Skin epidermis (tissue), 12 donors: ENCODE measurements at regions not wholly inside any gene's neighbourhood (a gene's known extent, or its start where the extent isn't known, plus 50 kb on each side); places are given as distances from the start of the nearest gene placed in this dataset.

Experiments used
- H3K27ac ChIP-seq, 21 experiments: fragments of 200-600 bp; sonication (generic) in 11 of 21; one replicate each; pipeline ENCODE4 v1.5.0; 2020; ENCODE audit warnings: mild to moderate bottlenecking in 3 of 21, inconsistent platforms in 2 of 21, moderate library complexity in 2 of 21
- H3K4me3 ChIP-seq, 7 experiments: fragments of 200-600 bp; sonication (generic) in 2 of 7; one replicate each; pipeline ENCODE4 v1.5.0; 2020; ENCODE audit warnings: inconsistent platforms in 2 of 7, mild to moderate bottlenecking in 2 of 7, moderate library complexity in 1 of 7

- H3K4me3 ChIP-seq = no peak overlapping the region
- no peak overlapping the region for H3K27ac ChIP-seq
Observed at GRCh38 chr20:48205281-48205782, 420.1 kb upstream of the SULF2 start.

DNA sequence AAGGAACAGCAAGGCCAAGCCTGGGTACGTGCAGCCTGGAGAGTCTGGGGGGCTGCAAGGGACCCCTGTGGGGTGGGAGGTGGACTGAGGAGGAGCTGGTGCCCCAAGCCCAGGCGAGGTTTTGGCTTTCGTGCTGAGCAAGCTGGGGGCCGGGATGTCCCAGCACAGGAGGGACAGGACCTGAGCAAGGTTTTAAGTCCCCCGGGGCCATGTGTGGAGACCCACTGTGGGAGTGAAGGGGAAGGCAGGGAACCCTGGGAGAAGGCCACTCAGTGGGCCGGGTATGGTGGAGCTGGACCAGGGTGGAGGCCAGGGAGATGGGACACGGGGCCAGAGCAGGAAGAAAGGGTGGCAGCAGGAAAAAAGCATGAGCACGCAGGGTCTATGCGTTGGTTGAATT is 419.2 kb upstream of the SULF2 start:
- Histone ChIP-seq H3K4me3 (no peak overlapping the region), H3K27ac (no peak overlapping the region)

- H3K27ac ChIP-seq = no peak overlapping the region
- H3K4me3 ChIP-seq = no peak overlapping the region
Observed at GRCh38 chr20:48203252-48203651, 418.0 kb upstream of the SULF2 start.

DNA sequence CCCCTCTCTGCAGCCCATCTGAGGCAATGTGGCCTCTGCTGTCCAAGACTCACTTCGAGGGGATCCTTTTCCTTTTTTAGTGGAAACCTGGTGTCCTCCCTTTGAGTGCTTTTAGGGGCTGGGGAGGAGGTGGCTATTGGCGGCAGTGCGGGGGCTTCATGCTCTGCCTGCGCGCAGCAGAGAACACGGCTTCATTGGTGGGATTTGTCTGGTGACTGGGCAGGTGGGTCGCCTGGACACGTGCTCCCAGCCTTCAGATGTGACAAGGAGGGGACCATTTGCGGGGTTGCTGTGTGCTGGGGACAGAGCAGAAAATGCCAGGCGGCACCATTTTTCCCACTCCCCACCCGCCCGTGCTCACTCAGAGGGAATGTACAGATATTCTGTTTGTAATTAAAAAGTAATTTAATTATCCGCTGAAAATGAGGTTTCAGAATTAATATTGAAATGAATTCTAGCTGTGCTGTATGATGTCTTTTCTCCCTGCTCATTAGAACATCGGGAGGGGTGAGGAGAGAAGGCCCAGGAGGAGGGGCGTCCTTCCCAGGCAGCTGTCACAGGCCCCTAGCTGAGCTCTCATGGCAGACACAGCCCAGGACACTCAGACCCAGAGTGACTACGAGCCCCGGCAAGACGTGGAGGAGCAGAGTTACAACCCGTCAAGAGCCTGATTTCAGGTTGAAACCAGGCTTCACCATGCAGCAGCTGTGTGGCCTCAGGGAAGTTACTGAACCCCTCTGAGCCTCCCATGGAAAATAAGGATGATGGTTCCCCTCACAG is 417.2 kb upstream of the SULF2 start:
- no peak overlapping the region for H3K4me3 ChIP-seq
- no peak overlapping the region for H3K27ac ChIP-seq

GRCh38 chr20:48201885-48202284 is 416.6 kb upstream of the SULF2 start:
- Histone ChIP-seq H3K27ac (no peak overlapping the region), H3K4me3 (no peak overlapping the region)

- H3K27ac ChIP-seq = no peak overlapping the region
Observed at GRCh38 chr20:48201188-48201587, 415.9 kb upstream of the SULF2 start.

GRCh38 chr20:48198929-48199451 is 413.7 kb upstream of the SULF2 start:
- no peak overlapping the region for H3K27ac ChIP-seq
- H3K4me3 ChIP-seq = no peak overlapping the region

More at GRCh38 chr20:48201188-48201587, 415.9 kb upstream of the SULF2 start:
- H3K4me3 ChIP-seq = no peak overlapping the region

DNA sequence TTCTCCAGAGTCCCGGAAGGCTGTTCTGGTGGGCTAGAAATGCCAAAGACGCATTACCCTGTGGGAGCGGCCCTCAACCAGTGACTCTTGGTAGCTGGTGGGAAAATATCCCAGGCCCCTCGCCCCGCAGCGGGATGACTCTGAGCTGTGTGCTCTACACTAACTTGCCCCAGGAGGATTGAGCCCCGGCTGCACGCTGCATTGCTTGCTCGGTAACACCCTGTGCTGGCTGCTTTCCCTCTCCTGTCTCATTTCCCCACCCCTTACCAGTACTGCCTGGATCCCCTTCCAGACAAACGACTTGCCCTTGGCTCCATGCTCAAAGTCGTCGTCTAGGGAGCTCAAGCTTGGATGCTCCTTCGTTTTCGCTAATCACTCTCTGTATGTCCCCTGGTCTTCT is 411.8 kb upstream of the SULF2 start:
- H3K4me3 ChIP-seq = no peak overlapping the region
- H3K27ac ChIP-seq = no peak overlapping the region

DNA sequence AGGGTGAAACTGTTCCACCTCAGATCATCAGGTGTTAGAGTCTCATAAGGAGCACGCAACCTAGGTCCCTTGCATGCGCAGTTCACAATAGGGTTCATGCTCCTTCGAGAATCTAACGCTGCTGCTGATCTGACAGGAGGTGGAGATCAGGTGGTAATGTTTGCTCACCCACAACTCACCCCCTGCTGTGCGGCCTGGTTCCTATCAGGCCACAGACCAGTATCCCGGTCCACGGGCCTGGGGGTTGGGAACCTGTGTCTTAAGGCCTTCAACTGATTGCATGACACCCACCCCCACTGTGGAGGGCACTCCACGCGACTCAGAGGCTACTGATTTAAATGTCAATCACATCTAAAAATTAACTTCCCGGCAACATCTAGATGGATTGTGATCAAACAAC is 411.2 kb upstream of the SULF2 start:
- no peak overlapping the region for H3K27ac ChIP-seq
- no peak overlapping the region for H3K4me3 ChIP-seq

- no peak overlapping the region for H3K27ac ChIP-seq
- H3K4me3 ChIP-seq = no peak overlapping the region
Observed at GRCh38 chr20:48196001-48196400, 410.7 kb upstream of the SULF2 start.

DNA sequence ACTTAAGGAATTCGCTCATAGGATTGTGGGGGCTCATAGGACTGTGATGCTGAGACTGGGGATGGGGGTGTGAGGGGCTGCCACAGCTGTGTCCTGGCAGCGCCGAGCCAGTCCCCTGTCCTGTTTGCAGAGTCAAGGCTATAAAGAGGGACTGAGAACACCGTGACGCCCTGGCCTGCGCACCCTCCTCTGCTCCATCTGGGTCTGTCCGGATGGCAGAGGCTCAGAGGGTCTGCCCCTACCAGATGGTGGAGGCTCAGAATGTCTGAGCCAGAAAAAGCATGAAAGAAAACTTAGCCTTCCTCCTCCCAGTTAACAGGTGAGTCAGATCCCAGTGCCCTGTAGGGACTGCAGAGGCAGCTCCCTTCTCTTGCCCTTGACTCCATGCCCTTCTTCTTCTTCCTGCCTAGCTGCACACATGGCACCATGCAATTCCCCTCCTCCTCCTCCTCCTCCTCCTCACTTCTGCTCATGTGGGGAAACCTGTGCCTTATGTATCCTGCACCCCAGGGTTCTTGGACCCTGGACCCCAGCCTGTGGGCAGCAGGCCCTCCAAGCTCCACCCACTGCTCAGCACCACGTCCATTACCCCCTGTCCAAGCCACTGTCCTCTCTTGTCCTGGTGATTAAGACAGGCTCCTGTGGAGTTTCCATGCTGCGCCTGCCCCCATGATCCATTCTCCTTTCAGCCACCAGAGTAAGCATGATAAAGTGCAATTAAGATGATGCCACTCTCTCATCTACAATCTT is 410.0 kb upstream of the SULF2 start:
- Histone ChIP-seq H3K4me3 (no peak overlapping the region), H3K27ac (no peak overlapping the region)

DNA sequence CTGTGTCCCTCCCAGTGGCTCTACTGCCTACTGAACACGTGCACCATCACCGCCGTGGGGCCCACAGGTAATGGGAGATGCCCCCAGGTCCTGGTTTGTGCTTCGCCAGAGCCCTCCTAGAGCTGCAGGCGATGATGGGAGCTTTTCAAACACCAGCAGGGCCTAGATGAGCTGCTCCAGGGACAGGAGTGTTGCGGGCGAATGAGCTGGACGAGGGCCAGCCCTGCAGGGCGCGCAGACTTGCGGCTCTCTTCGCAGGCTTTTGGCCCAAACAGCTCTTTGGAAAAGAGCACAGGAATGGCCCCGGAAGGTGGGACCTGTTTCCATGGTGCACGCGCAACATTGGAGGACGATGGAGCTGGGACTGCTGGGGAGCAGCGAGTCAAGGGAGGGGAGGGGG is 409.3 kb upstream of the SULF2 start:
- Histone ChIP-seq H3K27ac (no peak overlapping the region), H3K4me3 (no peak overlapping the region)

- H3K27ac ChIP-seq = no peak overlapping the region
Observed at GRCh38 chr20:48193627-48194425, 408.5 kb upstream of the SULF2 start.

GRCh38 chr20:48192109-48192508 is 406.8 kb upstream of the SULF2 start:
- H3K27ac ChIP-seq = no peak overlapping the region
- no peak overlapping the region for H3K4me3 ChIP-seq

More at GRCh38 chr20:48193627-48194425, 408.5 kb upstream of the SULF2 start:
- H3K4me3 ChIP-seq = no peak overlapping the region

DNA sequence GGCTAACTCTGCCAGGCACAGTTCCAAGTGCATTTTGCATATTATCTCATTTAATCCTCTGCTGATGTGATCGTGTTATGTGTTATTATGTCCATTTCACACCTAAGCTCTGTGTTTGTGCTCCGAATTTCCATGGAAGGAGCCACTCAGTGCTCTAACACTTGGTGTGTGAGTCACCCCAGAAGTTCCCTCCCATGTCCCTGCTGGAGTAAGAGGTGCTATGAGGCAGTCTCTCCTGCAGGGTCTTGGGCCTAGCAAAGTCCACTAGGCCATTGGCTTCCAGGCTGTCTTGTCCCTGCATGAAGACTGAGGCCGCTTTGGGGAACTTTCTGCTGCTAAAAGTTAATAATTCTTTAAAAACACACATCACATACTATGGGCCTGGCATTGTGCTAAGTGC is 405.9 kb upstream of the SULF2 start:
- H3K4me3 ChIP-seq = no peak overlapping the region
- H3K27ac ChIP-seq = no peak overlapping the region

DNA sequence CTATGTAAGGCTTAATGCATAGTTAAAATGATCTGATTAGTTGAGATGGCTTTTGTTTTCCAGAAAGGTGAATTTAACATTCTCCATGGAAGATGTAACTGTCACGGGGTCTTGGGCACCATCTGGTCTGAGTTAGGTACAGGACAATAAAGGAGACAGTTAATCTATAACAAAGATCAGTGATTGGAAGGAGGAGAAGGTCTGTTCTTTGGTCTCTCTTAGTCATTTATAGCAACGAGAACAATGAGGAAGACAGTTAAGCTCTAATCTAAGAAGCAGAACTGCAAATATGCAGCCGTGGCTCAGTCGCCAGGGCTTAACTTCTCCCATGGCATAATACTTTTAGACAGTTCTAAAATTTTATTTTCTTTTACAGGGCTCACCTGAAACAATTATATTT is 405.5 kb upstream of the SULF2 start:
- no peak overlapping the region for H3K4me3 ChIP-seq
- no peak overlapping the region for H3K27ac ChIP-seq

- no peak overlapping the region for H3K27ac ChIP-seq
- H3K4me3 ChIP-seq = no peak overlapping the region
Observed at GRCh38 chr20:48189181-48189580, 403.9 kb upstream of the SULF2 start.

DNA sequence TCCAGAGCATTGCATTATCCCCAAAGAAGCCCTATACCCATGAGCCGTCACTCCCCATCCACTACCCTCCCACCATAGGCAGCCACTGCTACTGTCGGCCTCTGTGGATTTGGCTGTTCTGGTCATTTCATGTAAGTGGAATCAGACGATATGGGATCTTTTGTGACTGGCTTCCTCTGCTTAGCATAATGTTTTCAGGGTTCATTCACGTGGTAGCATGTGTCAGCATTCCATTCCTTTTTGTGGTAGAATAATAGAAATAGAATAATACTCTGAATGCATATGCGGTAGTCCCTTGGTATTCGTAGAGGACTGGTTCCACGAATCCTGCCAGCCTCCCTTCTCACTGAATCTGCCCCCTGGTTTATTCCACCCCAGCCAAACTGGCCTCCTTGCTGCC is 402.6 kb upstream of the SULF2 start:
- H3K27ac ChIP-seq = peak overlapping the region in 2 of 21 experiments; percentile 14 to 44
- H3K4me3 ChIP-seq = no peak overlapping the region

GRCh38 chr20:48186915-48187314 is 401.6 kb upstream of the SULF2 start:
- Histone ChIP-seq H3K27ac (peak overlapping the region in 2 of 21 experiments; percentile 14 to 44), H3K4me3 (no peak overlapping the region)

DNA sequence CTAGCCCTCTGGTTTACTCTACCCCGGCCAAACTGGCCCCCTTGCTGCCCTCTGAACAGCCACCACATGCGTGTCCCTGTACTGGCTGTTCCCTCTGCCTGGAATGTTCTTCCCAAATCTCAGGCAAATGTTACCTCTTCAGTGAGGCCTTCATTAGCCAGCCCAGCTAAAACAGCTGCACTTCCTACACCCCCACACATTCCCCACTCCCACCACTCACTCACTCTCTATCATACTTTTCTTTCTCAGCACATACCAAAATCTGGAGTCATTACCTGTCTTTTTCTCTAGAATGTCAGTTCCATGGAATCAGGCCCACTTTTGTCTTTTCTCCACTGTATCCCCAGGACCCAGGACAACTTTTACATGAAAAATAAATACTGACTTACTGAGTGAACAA is 401.2 kb upstream of the SULF2 start:
- Histone ChIP-seq H3K4me3 (no peak overlapping the region), H3K27ac (no peak overlapping the region)
